Pancreas (tissue), 10 donors: ENCODE measurements at regions not wholly inside any gene's neighbourhood (a gene's known extent, or its start where the extent isn't known, plus 50 kb on each side); places are given as distances from the start of the nearest gene placed in this dataset.

Experiments
- ATAC-seq, 4 donors: fragments of 200-7000 bp; cut with Tn5 transposase; one replicate each; pipeline versions ENCODE4 v1.8.0 to v1.9.1; 2020; ENCODE audit warnings: mild to moderate bottlenecking in 4 of 4, moderate library complexity in 4 of 4
- DNase-seq, 6 donors: peaks; one replicate each; pipeline ENCODE4 v3.0.0-alpha.2; 2020
- FAIRE-seq: peaks from 2 replicates; lab custom pipeline; 2012; peaks lifted over from hg19 to GRCh38; lab: Jason Lieb, UNC
- H3K27ac ChIP-seq, 4 donors: fragments of 200-600 bp; sonication (generic); 1 replicate in 3 of 4; 2 replicates in 1 of 4; pipeline versions ENCODE4 v1.5.0 to v1.8.0; 2020
- H3K27me3 ChIP-seq, 4 donors: fragments of 200-600 bp; one replicate each; pipeline ENCODE4 v1.8.0; 2021
- H3K36me3 ChIP-seq, 3 donors: fragments of 200-600 bp; sonication (generic) in 1 of 3; one replicate each; pipeline versions ENCODE4 v1.5.0 to v1.8.0; 2020 to 2021
- H3K4me1 ChIP-seq, 3 donors: fragments of 200-600 bp; one replicate each; pipeline ENCODE4 v1.8.0; 2021
- H3K4me3 ChIP-seq, 4 donors: fragments of 200-600 bp; sonication (generic) in 2 of 4; one replicate each; pipeline versions ENCODE4 v1.5.0 to v1.8.0; 2020 to 2021
- H3K9me3 ChIP-seq, 4 donors: fragments of 200-600 bp; one replicate each; pipeline ENCODE4 v1.8.0; 2021
- CTCF ChIP-seq, 4 donors: fragments of 200-600 bp; sonication (generic) in 3 of 4; IDR thresholded peaks; one replicate each; pipeline versions ENCODE4 v1.5.0 to v1.8.0; 2021; ENCODE audit warnings: antibody characterized with exemption in 4 of 4
- WGBS, 2 donors: extraction: QIAGEN DNeasy Blood & Tissue Kit; methylation state at CpG; one replicate each; pipeline ENCODE4 v1.1.7; 2013; 5-methylcytosine and 5-hydroxymethylcytosine counted together
- intact Hi-C, 3 donors: fragments of 100-400 bp; cut with DNase I; formaldehyde crosslinking; loops; one replicate each; pipeline versions ENCODE4 v1.11.1 to v1.14.2; 2022
- donor health status: healthy with polysubstance abuse.
- donor health status: DM: no; HTN: no; CAD: no; lungs with moderate emphysema.
- donor health status: DM: no; HTN: no; CAD: no.
- donor health status: control.
- donor health status: control.
- donor health status: Bipolar disorder and iron deficiency.
- donor health status: DM: yes; HTN: yes; CAD: no.
- donor health status: DM: no; HTN: no; CAD: no.
- donor health status: DM: no; HTN: no; CAD: no.
- donor health status: DM: yes; HTN: yes; CAD: no.

GRCh38 chr15:80339601-80340000 is 64.6 kb upstream of the ARNT2 start:
- intact Hi-C loops, result no loop called here
- ATAC-seq, result no peak
- no peak overlapping the region for H3K4me3 ChIP-seq
- 67 to 68% methylated on average over 3 of the region's 3 CpGs for WGBS, 2 donors
- no peak for DNase-seq
- H3K4me1 ChIP-seq, result no peaks in the 10 kb centered on the region
- no peak for TF ChIP-seq CTCF (IDR thresholded peaks at IDR 0.05)
- H3K27ac ChIP-seq, result no peak overlapping the region
- no peaks in the 10 kb centered on the region for H3K27me3 ChIP-seq
- no peaks in the 10 kb centered on the region for H3K36me3 ChIP-seq
- H3K9me3 ChIP-seq, result no peaks in the 10 kb centered on the region
- no peak for FAIRE-seq

- H3K27ac ChIP-seq, result no peak overlapping the region
- ATAC-seq (no peak), DNase-seq (peak in 1 of 6 donors; percentile 14), FAIRE-seq (no peak)
- no peaks in the 10 kb centered on the region for H3K9me3 ChIP-seq
- no peak overlapping the region for H3K4me3 ChIP-seq
- H3K27me3 ChIP-seq, result peaks cover 0 to 4% (median 0%) of the 10 kb centered on the region in 4 donors
- WGBS, 2 donors, result 70 to 84% methylated on average over 4 of the region's 4 CpGs
- H3K4me1 ChIP-seq, result no peaks in the 10 kb centered on the region
- no peaks in the 10 kb centered on the region for H3K36me3 ChIP-seq
- intact Hi-C loops, result no loop called here
- no peak for TF ChIP-seq CTCF (IDR thresholded peaks at IDR 0.05)
These were observed 62.0 kb upstream of the ARNT2 start for GRCh38 chr15:80342148-80342547.

- intact Hi-C loops, result no loop called here
- ATAC-seq (peak in 3 of 4 donors; percentile 36 to 46 (median 45)), FAIRE-seq (no peak), DNase-seq (peak in 2 of 6 donors; percentile 6 to 14)
- 76 to 79% methylated on average over 3 of the region's 3 CpGs for WGBS, 2 donors
- Histone ChIP-seq H3K9me3 (no peaks in the 10 kb centered on the region), H3K4me3 (no peak overlapping the region), H3K27me3 (peaks cover 0 to 4% (median 2%) of the 10 kb centered on the region in 4 donors), H3K36me3 (no peaks in the 10 kb centered on the region), H3K4me1 (no peaks in the 10 kb centered on the region), H3K27ac (no peak overlapping the region)
- no peak for TF ChIP-seq CTCF (IDR thresholded peaks at IDR 0.05)
These were observed 60.6 kb upstream of the ARNT2 start for GRCh38 chr15:80343554-80343992.

DNA sequence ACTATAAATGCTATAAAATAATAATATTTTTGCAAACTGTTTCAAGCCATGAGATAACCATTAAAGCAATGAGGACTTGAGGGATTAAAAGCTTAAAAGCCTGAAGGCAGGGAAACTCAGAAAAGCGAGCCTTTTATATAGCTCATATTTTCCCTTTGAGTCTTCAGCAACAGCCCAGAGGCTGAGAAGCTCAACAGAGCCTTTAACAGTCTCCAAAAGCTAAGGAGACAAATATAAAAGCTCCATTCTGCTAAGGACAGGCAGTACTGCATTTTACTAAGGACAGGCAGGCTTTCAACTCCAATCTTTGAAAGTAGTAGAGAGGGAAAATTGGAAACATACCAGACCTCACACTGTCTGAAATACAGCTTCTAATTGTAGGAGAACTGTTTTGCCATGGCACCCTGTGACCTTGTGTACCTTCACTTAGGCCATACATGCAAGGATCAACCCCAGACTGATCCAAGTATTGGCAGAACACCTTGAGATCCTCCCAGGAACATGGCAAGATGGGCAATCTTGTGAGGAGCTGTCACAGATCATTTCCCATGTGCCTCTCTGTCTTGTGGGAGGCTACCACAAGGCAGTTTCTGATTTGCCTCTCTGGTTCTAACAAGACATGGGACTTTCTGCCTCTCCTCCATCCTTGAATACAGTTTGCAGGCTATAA is 53.1 kb upstream of the ARNT2 start:
- Histone ChIP-seq H3K36me3 (no peaks in the 10 kb centered on the region), H3K4me3 (no peak overlapping the region), H3K27me3 (peaks cover 0 to 4% (median 2%) of the 10 kb centered on the region in 4 donors), H3K27ac (no peak overlapping the region), H3K9me3 (no peaks in the 10 kb centered on the region), H3K4me1 (no peaks in the 10 kb centered on the region)
- 68 to 77% methylated on average over 1 of the region's 1 CpG for WGBS, 2 donors
- TF ChIP-seq CTCF (IDR thresholded peaks at IDR 0.05), result no peak
- FAIRE-seq (no peak), DNase-seq (no peak), ATAC-seq (no peak)
- intact Hi-C loops, result no loop called here
